Prostate gland (tissue), 2 donors: ENCODE measurements at regions not wholly inside any gene's neighbourhood (a gene's known extent, or its start where the extent isn't known, plus 50 kb on each side); places are given as distances from the start of the nearest gene placed in this dataset.

Source experiments
- POLR2A ChIP-seq: fragments of 450-650 bp; IDR thresholded peaks from one replicate; pipeline ENCODE4 v1.6.1; 2016; ENCODE audit warnings: antibody characterized with exemption, mild to moderate bottlenecking
- POLR2AphosphoS5 ChIP-seq: sonication (generic); formaldehyde crosslinking; IDR thresholded peaks from one replicate; pipeline ENCODE4 v1.6.1; 2017; ENCODE audit warnings: antibody characterized with exemption
- TF ChIP-seq, protein P1 (sequence below), 4 experiments: fragments of 200-600 bp in 2 of 4; fragments of 450-650 bp in 2 of 4; sonication (generic) in 2 of 4; IDR thresholded peaks; 1 replicate in 3 of 4; 2 replicates in 1 of 4; pipeline ENCODE4 v1.5.1; 2016 to 2019; ENCODE audit warnings: antibody characterized with exemption in 4 of 4, mild to moderate bottlenecking in 2 of 4, moderate library complexity in 2 of 4

DNA sequence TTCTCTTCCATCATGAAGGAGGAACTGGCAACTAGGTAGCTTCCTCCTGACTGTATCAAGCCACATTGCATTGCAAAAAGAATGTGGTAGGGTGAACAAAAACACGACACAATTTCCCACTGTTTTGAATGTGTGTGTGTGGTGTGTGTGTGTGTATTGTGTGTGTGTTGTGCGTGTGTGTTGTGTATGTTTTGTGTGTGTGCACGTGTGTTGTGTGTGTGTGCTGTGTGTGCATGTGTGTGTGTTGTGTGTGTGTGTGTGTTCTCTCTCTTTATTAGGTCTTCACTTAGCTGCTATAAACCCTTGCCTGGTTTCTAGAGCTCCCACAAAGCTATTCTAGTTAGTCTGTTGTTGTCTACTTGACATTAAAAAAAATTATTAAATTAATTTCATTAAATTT lies 550.0 kb upstream of the GYPC start:
- TF ChIP-seq, protein P1, sequence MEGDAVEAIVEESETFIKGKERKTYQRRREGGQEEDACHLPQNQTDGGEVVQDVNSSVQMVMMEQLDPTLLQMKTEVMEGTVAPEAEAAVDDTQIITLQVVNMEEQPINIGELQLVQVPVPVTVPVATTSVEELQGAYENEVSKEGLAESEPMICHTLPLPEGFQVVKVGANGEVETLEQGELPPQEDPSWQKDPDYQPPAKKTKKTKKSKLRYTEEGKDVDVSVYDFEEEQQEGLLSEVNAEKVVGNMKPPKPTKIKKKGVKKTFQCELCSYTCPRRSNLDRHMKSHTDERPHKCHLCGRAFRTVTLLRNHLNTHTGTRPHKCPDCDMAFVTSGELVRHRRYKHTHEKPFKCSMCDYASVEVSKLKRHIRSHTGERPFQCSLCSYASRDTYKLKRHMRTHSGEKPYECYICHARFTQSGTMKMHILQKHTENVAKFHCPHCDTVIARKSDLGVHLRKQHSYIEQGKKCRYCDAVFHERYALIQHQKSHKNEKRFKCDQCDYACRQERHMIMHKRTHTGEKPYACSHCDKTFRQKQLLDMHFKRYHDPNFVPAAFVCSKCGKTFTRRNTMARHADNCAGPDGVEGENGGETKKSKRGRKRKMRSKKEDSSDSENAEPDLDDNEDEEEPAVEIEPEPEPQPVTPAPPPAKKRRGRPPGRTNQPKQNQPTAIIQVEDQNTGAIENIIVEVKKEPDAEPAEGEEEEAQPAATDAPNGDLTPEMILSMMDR (IDR thresholded peaks at IDR 0.05) = no peak
- TF ChIP-seq POLR2AphosphoS5 (no peak), POLR2A (no peak)
